Fibroblast of the conjunctiva (primary cell): ENCODE measurements at regions not wholly inside any gene's neighbourhood (a gene's known extent, or its start where the extent isn't known, plus 50 kb on each side); places are given as distances from the start of the nearest gene placed in this dataset.
"Not testable (repeated sequence)": the region's sequence is repeated elsewhere in the genome, so short reads cannot be mapped to it uniquely, and the experiment has no call there.

Experiments
- DNase-seq: peaks from one replicate; pipeline ENCODE4 v3.0.0-alpha.2; 2010; ENCODE audit warnings: low read depth

- DNase-seq, result no peak
Measured at GRCh38 chr7:106376026-106376799, 91.4 kb upstream of the NAMPT start.

GRCh38 chr7:106375499-106375898, 90.7 kb upstream of the NAMPT start:
- no peak for DNase-seq

- DNase-seq, result no peak
Measured at GRCh38 chr7:106374437-106374836, 89.7 kb upstream of the NAMPT start.

- no peak for DNase-seq
Measured at GRCh38 chr7:106372595-106373318, 88.0 kb upstream of the NAMPT start.

GRCh38 chr7:106372126-106372525, 87.3 kb upstream of the NAMPT start:
- no peak for DNase-seq

- no peak for DNase-seq
Measured at GRCh38 chr7:106371629-106372028, 86.8 kb upstream of the NAMPT start.

- no peak for DNase-seq
Measured at GRCh38 chr7:106370542-106370941, 85.8 kb upstream of the NAMPT start.

GRCh38 chr7:106369816-106370215, 85.0 kb upstream of the NAMPT start:
- no peak for DNase-seq

GRCh38 chr7:106369352-106369751, 84.6 kb upstream of the NAMPT start:
- DNase-seq, result peak; percentile 56

- no peak for DNase-seq
Measured at GRCh38 chr7:106367664-106368063, 82.9 kb upstream of the NAMPT start.

GRCh38 chr7:106367018-106367420, 82.2 kb upstream of the NAMPT start:
- DNase-seq, result no peak

- DNase-seq, result no peak
Measured at GRCh38 chr7:106365252-106366005, 80.6 kb upstream of the NAMPT start.

- not testable (repeated sequence) for DNase-seq
Measured at GRCh38 chr7:106362507-106362906, 77.7 kb upstream of the NAMPT start.

- DNase-seq, result no peak
Measured at GRCh38 chr7:106358103-106358663, 73.4 kb upstream of the NAMPT start.

- DNase-seq, result no peak
Measured at GRCh38 chr7:106357675-106358074, 72.9 kb upstream of the NAMPT start.

GRCh38 chr7:106354822-106355221, 70.0 kb upstream of the NAMPT start:
- DNase-seq, result no peak

- no peak for DNase-seq
Measured at GRCh38 chr7:106353944-106354343, 69.2 kb upstream of the NAMPT start.

- no peak for DNase-seq
Measured at GRCh38 chr7:106348231-106348630, 63.4 kb upstream of the NAMPT start.

- no peak for DNase-seq
Measured at GRCh38 chr7:106347229-106347833, 62.5 kb upstream of the NAMPT start.

- DNase-seq, result peak; percentile 79
Measured at GRCh38 chr7:106346678-106347217, 62.0 kb upstream of the NAMPT start.

GRCh38 chr7:106346167-106346677, 61.4 kb upstream of the NAMPT start:
- DNase-seq, result no peak
